T47D (cell line): ENCODE measurements at regions not wholly inside any gene's neighbourhood (a gene's known extent, or its start where the extent isn't known, plus 50 kb on each side); places are given as distances from the start of the nearest gene placed in this dataset.

Experiments
- DNase-seq, 2 experiments: peaks; one replicate each; pipeline versions ENCODE4 v3.0.0 to v3.0.0-alpha.2; 2011 to 2012; ENCODE audit warnings: low read depth in 1 of 2, low spot score in 1 of 2
- JUND ChIP-seq: IDR thresholded peaks from 2 replicates; pipeline ENCODE4 v1.6.1; 2012; ENCODE audit warnings: low read depth
- in situ Hi-C: cut with HindIII; loops from 2 replicates; pipeline ENCODE4 v1.10.0; 2016; ENCODE audit warnings: low sequenced_read_pairs, low pct_unique_long_range_greater_than_20kb

DNA sequence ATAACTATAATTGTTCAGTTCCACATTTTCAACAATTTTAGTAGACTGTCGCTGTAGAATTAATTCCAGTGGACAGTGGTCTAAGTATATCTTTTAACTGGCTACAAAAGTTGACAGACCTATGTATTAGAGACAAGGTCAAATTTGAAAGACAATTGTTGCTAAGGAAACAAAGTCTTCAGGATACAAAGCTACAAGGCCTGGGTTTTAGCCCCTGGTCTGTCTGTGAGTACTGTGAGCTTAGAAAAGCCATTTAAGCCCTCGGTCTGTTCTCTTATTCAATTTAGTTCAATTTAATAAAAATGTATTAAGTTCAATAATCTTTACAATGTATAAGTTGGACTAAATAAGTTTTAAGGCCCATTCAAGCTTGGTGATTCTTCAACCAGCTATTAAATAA, 352.5 kb downstream of the HDGFL1 start:
- TF ChIP-seq JUND: no peak
- no peak for DNase-seq
- in situ Hi-C loops: no loop called here

- no peak for DNase-seq
- TF ChIP-seq JUND: no peak
- in situ Hi-C loops: no loop called here
These were observed 356.0 kb downstream of the HDGFL1 start for GRCh38 chr6:22925304-22925835.

GRCh38 chr6:22925920-22926789, 356.8 kb downstream of the HDGFL1 start:
- TF ChIP-seq JUND: no peak
- in situ Hi-C loops: no loop called here
- no peak for DNase-seq

DNA sequence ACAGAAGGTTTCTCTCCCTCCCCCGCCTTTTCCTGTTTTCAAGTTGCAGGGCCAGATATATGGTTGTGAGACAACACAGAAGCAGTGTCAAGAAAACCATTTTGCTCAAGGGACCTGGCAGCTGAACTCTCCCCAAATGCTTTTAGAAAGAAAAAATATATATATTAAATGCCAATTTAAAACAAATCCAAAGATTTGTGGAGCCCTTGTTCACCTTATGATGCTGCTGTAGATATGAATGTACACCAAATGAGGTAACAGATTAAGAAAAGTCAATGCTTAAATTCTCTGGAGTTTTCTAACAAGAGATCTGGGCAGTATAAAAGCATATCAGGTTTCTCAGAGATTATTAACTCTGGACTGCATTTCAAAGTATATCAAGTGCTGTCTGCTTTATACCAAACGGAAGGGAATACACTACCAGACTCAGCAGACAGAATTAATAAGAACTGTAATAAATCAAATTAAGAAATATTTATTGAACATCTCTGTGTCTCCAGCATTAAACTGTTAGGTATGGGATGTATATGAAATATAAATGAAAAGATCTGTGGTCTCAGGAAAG, 357.5 kb downstream of the HDGFL1 start:
- DNase-seq: no peak
- in situ Hi-C loops: no loop called here
- TF ChIP-seq JUND: no peak

GRCh38 chr6:22928775-22929174, 359.4 kb downstream of the HDGFL1 start:
- no peak for TF ChIP-seq JUND
- in situ Hi-C loops: no loop called here
- DNase-seq: no peak

DNA sequence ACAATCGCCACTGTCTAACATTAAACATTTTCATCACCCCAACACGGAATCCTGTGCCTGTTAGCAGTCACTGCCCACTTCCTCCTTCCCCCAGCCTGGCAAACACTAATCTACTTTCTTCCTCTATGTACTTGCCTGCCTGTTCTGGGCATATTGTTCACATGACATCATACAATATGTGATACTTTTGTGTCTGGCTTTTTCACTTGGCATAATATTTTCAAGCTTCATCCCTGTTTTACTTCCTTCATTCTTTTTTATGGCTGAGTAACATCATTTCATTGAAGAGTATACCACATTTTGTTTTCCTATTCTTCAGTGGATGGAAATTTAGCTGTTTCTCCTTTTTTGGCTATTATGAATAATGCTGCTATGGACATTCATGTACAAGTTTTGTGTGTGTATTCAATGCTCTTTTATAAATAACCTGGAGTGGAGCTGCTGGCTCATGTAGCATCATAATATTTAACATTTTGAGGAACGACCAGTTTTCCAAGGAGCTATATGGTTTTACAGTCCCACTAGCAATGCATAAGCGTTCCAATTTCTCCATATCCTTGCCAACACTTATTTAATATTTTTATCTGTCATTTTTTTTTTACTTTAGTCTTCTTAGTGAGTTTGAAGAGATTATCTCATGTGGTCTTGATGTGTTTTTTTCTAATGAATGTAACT, 360.1 kb downstream of the HDGFL1 start:
- in situ Hi-C loops: no loop called here
- no peak for DNase-seq
- TF ChIP-seq JUND: no peak

- DNase-seq: peak in 1 of 2 experiments; percentile 10
- TF ChIP-seq JUND: no peak
- in situ Hi-C loops: no loop called here
These were observed 371.4 kb downstream of the HDGFL1 start for GRCh38 chr6:22940581-22941290.

DNA sequence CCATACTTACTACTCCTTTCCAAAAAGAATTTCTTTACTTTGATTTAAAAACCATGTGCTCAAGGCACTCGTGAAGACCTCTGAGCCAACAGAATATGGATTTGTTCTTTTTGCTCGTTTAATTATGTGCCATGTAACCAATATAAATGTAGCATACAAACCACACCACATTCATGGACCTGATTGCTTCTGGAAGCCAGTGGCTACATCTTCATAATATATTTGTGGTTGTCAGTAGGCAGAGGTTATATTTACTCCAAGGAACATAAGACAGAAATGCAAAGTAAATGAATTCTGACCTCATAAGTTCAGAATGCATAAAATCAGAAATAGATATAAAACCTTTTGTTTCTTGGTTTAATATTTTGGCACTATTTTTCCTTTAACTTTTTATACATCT, 373.0 kb downstream of the HDGFL1 start:
- no peak for DNase-seq
- TF ChIP-seq JUND: no peak
- in situ Hi-C loops: no loop called here

DNA sequence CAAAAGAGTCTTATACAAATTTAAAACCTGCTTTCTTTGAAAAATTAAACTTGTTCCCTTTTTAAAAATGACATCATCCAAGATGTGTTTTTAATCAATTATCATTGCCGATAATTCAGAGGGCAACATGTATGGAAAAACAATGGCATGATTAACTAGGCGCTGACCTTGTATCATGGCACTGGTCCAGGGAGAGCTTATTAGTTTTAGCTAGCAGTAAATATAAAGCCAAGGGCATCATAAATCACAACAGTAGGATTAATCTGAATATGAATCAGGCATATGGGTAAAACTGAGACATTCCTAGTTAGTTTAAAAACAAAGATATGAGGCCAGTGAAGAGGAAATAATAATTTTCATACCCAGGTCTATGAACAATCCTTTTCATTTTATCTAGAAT, 374.0 kb downstream of the HDGFL1 start:
- DNase-seq: no peak
- TF ChIP-seq JUND: no peak
- in situ Hi-C loops: no loop called here

DNA sequence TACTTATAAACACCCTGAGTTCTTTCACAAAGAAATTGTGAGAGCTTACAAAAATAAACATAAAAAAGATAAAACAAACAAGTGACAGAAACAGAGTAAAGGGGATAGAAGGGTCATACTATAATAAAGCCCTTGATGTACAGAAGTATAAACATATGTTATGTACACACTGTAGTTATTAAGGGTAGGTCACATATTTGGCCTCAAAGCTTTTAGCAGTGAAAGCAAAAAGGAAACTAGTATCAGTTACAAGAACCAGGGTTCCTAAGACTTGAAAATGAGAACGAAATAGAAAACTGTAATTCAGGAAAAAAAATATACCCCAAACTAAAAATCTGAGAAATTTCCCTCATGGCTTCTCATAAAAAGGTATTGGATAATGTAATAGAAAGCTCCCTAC, 380.6 kb downstream of the HDGFL1 start:
- in situ Hi-C loops: no loop called here
- TF ChIP-seq JUND: no peak
- no peak for DNase-seq

GRCh38 chr6:22952097-22952496, 382.7 kb downstream of the HDGFL1 start:
- no peak for DNase-seq
- in situ Hi-C loops: no loop called here
- TF ChIP-seq JUND: no peak

DNA sequence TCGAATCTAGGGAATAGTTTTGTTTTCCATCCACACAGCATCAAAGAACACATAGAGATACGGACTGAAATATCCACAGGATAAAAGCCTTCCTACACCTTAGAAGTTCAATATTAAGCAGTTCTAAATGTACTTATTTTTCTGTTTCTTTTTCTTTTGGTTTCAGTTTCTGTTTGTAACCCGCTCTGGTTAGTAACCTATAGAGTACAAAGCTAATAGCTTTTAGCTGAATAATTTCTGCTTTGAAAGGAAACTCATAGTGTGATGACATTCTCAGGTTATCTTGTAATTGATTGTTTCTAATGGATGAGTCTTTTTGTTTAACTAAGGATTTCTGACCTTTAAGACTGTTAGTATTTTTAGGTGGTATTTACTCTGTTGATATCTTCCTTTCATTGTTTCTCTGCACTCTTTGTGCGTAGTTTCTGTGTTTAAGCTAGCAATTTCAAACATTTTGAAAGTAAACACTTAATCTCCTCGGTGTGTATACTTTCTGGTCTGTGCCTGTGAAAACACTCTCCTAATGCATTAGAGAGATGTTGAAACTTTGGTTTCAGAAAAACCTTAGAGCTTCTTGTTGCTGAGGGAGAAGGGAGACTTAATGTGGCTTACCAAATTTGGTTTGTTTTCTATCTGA, 385.5 kb downstream of the HDGFL1 start:
- no peak for TF ChIP-seq JUND
- in situ Hi-C loops: no loop called here
- DNase-seq: no peak
